A549 (cell line): ENCODE measurements at regions not wholly inside any gene's neighbourhood (a gene's known extent, or its start where the extent isn't known, plus 50 kb on each side); places are given as distances from the start of the nearest gene placed in this dataset.

Experiments
- ATAC-seq, 2 experiments: fragments of 200-7000 bp in 1 of 2; fragments of >200 bp in 1 of 2; cut with Nextera tagmentation in 1 of 2; cut with Tn5 transposase in 1 of 2; 3 replicates each; pipeline versions ENCODE4 v1.8.0 to v1.9.1; 2018 to 2020; ENCODE audit warnings: mild to moderate bottlenecking in 1 of 2, moderate library complexity in 1 of 2
- CTCF ChIA-PET: fragments of 300-600 bp; sonication (Branson Sonifier 250); formaldehyde crosslinking; extraction: SDS; loops from one replicate; lab custom pipeline; 2021; ENCODE audit warnings: antibody characterized with exemption, inconsistent platforms; lab: Yijun Ruan, JAX
- POLR2A ChIA-PET: fragments of 350-600 bp; formaldehyde crosslinking; extraction: SDS; loops from one replicate; lab custom pipeline; 2021; ENCODE audit warnings: antibody characterized with exemption, inconsistent platforms; lab: Yijun Ruan, JAX
- DNase-seq, 2 experiments: peaks; one replicate each; pipeline versions ENCODE4 v3.0.0 to v3.0.0-alpha.2; 2011 to 2016; ENCODE audit warnings: low read depth in 1 of 2, low spot score in 1 of 2
- FAIRE-seq: peaks from 2 replicates; lab custom pipeline; 2011; peaks lifted over from hg19 to GRCh38; lab: Jason Lieb, UNC
- H3K27ac ChIP-seq, 2 experiments: fragments of >200 bp; sonication (Bioruptor Twin); formaldehyde crosslinking; 3 replicates each; pipeline ENCODE4 v1.5.1; 2016 to 2017
- H3K4me1 ChIP-seq: fragments of >200 bp; sonication (Bioruptor Twin); formaldehyde crosslinking; 3 replicates; pipeline ENCODE4 v1.6.1; 2016
- H3K4me2 ChIP-seq: fragments of >200 bp; sonication (Bioruptor Twin); formaldehyde crosslinking; 3 replicates; pipeline ENCODE4 v1.6.1; 2016
- H3K4me3 ChIP-seq: fragments of >200 bp; sonication (Bioruptor Twin); formaldehyde crosslinking; 3 replicates; pipeline ENCODE4 v1.5.1; 2016
- H3K9me3 ChIP-seq: fragments of >200 bp; sonication (Bioruptor Twin); formaldehyde crosslinking; 3 replicates; pipeline ENCODE4 v1.6.1; 2016
- BHLHE40 ChIP-seq: IDR thresholded peaks from 2 replicates; pipeline ENCODE4 v1.6.1; 2012; ENCODE audit warnings: low read depth, low read length, inconsistent platforms
- CHD2 ChIP-seq: fragments of 150-350 bp; IDR thresholded peaks from 2 replicates; pipeline ENCODE4 v1.6.1; 2014; ENCODE audit warnings: low read length; ENCODE audit not compliant: partially characterized antibody
- CTCF ChIP-seq: fragments of >200 bp; sonication (Bioruptor Twin); formaldehyde crosslinking; IDR thresholded peaks from 3 replicates; pipeline ENCODE4 v1.5.1; 2016
- E2F6 ChIP-seq: IDR thresholded peaks from 2 replicates; pipeline ENCODE4 v1.6.1; 2012; ENCODE audit warnings: low read depth, borderline replicate concordance
- EHF ChIP-seq: fragments of 250-450 bp; sonication (Bioruptor Pico); IDR thresholded peaks from 2 replicates; pipeline ENCODE4 v1.5.0; 2020; ENCODE audit warnings: mild to moderate bottlenecking
- EHMT2 ChIP-seq: fragments of 200-600 bp; sonication (generic); IDR thresholded peaks from 2 replicates; pipeline ENCODE4 v1.6.1; 2016; ENCODE audit warnings: antibody characterized with exemption, low read depth, mild to moderate bottlenecking, moderate library complexity
- ELK1 ChIP-seq: fragments of 150-350 bp; IDR thresholded peaks from 2 replicates; pipeline ENCODE4 v1.6.1; 2014; ENCODE audit warnings: low read depth, mild to moderate bottlenecking, low read length
- EP300 ChIP-seq, 2 experiments: fragments of >200 bp; sonication (Bioruptor Twin); formaldehyde crosslinking; IDR thresholded peaks; 2 replicates in 1 of 2; 3 replicates in 1 of 2; pipeline ENCODE4 v1.6.1; 2016 to 2017
- HES2 ChIP-seq: fragments of >200 bp; sonication (Bioruptor Twin); formaldehyde crosslinking; IDR thresholded peaks from 2 replicates; pipeline ENCODE4 v1.6.1; 2016
- HOXB13 ChIP-seq: fragments of 250-450 bp; sonication (Bioruptor Pico); IDR thresholded peaks from 2 replicates; pipeline ENCODE4 v1.5.0; 2020; ENCODE audit warnings: low read depth, mild to moderate bottlenecking, moderate library complexity
- HOXB5 ChIP-seq: fragments of 250-450 bp; sonication (Bioruptor Pico); IDR thresholded peaks from 2 replicates; pipeline ENCODE4 v1.5.0; 2020; ENCODE audit warnings: mild to moderate bottlenecking, moderate library complexity
- JUN ChIP-seq, 2 experiments: fragments of >200 bp; sonication (Bioruptor Twin); formaldehyde crosslinking; IDR thresholded peaks; 2 replicates in 1 of 2; 3 replicates in 1 of 2; pipeline ENCODE4 v1.6.1; 2016 to 2017
- JUNB ChIP-seq: fragments of >200 bp; sonication (Bioruptor Twin); formaldehyde crosslinking; IDR thresholded peaks from 2 replicates; pipeline ENCODE4 v1.6.1; 2016
- MYC ChIP-seq: IDR thresholded peaks from 2 replicates; pipeline ENCODE4 v1.6.1; 2012; ENCODE audit warnings: mild to moderate bottlenecking, inconsistent platforms, low read length, improper control_type of control experiment, borderline replicate concordance
- NFE2L2 ChIP-seq: fragments of 150-350 bp; conservative IDR thresholded peaks from 2 replicates; pipeline ENCODE4 v1.6.1; 2014; ENCODE audit warnings: low read length
- NPAS2 ChIP-seq: fragments of 250-450 bp; sonication (Bioruptor Pico); IDR thresholded peaks from 2 replicates; pipeline ENCODE4 v1.8.0; 2022; ENCODE audit warnings: mild to moderate bottlenecking, moderate library complexity, borderline replicate concordance
- NR3C1 ChIP-seq: fragments of >200 bp; sonication (Bioruptor Twin); formaldehyde crosslinking; IDR thresholded peaks from 3 replicates; pipeline ENCODE4 v1.6.1; 2017
- PHF8 ChIP-seq: fragments of 200-600 bp; sonication (generic); IDR thresholded peaks from 2 replicates; pipeline ENCODE4 v1.6.1; 2016; ENCODE audit warnings: low read depth, mild to moderate bottlenecking, antibody characterized with exemption, moderate library complexity, borderline replicate concordance
- RAD21 ChIP-seq, 2 experiments: fragments of >200 bp in 1 of 2; sonication (Bioruptor Twin) in 1 of 2; formaldehyde crosslinking in 1 of 2; IDR thresholded peaks in 1 of 2; conservative IDR thresholded peaks in 1 of 2; 2 replicates in 1 of 2; 3 replicates in 1 of 2; pipeline ENCODE4 v1.6.1; 2012 to 2018; ENCODE audit warnings: inconsistent platforms in 1 of 2
- RARB ChIP-seq: fragments of 250-450 bp; sonication (Bioruptor Pico); IDR thresholded peaks from 2 replicates; pipeline ENCODE4 v1.8.0; 2021; ENCODE audit warnings: mild to moderate bottlenecking, moderate library complexity
- RCOR1 ChIP-seq: fragments of 150-350 bp; IDR thresholded peaks from 2 replicates; pipeline ENCODE4 v1.6.1; 2014; ENCODE audit warnings: antibody characterized with exemption, low read length, low read depth
- SMC3 ChIP-seq: fragments of >200 bp; sonication (Bioruptor Twin); formaldehyde crosslinking; IDR thresholded peaks from 3 replicates; pipeline ENCODE4 v1.6.1; 2018; ENCODE audit warnings: inconsistent platforms
- SREBF2 ChIP-seq: fragments of 450-650 bp; IDR thresholded peaks from 2 replicates; pipeline ENCODE4 v1.6.1; 2014; ENCODE audit warnings: mild to moderate bottlenecking, moderate library complexity
- TFCP2L1 ChIP-seq: fragments of 250-450 bp; sonication (Bioruptor Pico); IDR thresholded peaks from 2 replicates; pipeline ENCODE4 v1.5.0; 2021; ENCODE audit warnings: mild to moderate bottlenecking
- USF2 ChIP-seq: fragments of 450-650 bp; IDR thresholded peaks from 2 replicates; pipeline ENCODE4 v1.6.1; 2014; ENCODE audit warnings: antibody characterized with exemption
- ZC3H11A ChIP-seq: fragments of 450-650 bp; IDR thresholded peaks from 2 replicates; pipeline ENCODE4 v1.6.1; 2014; ENCODE audit warnings: antibody characterized with exemption, mild to moderate bottlenecking
- ZNF302 ChIP-seq: fragments of 250-450 bp; sonication (Bioruptor Pico); IDR thresholded peaks from 2 replicates; pipeline ENCODE4 v1.9.0; 2021; ENCODE audit warnings: inconsistent platforms, mild to moderate bottlenecking, moderate library complexity
- WGBS: methylation state at CpG from one replicate; pipeline ENCODE4 v1.1.6; 2017; ENCODE audit errors: missing lambda C conversion rate; 5-methylcytosine and 5-hydroxymethylcytosine counted together

- peaks cover 4% of the 10 kb centered on the region; the same call in 2 of the 3 replicates for H3K4me1 ChIP-seq
- no peak for DNase-seq
- no peak for FAIRE-seq
- no peak overlapping the region for H3K4me3 ChIP-seq
- no peak overlapping the region for H3K27ac ChIP-seq
- H3K4me2 ChIP-seq: no peak overlapping the region
- CTCF ChIA-PET: no interaction called here
- TF ChIP-seq SREBF2: no peak
- no peak for TF ChIP-seq NR3C1
- TF ChIP-seq TFCP2L1 (CRISPR knock-in tag): no peak
- TF ChIP-seq NFE2L2: no peak
- no peak for TF ChIP-seq HOXB13 (CRISPR knock-in tag)
- TF ChIP-seq EHMT2: no peak
- no peak for TF ChIP-seq ZC3H11A
- no peak for TF ChIP-seq E2F6
- TF ChIP-seq JUNB: no peak
- TF ChIP-seq ELK1: no peak
- TF ChIP-seq RARB (CRISPR knock-in tag): no peak
- no peak for TF ChIP-seq HOXB5
- TF ChIP-seq EP300 (IDR thresholded peaks at IDR 0.05): no peak
- TF ChIP-seq RAD21 (conservative IDR thresholded peaks at IDR 0.05 in 1 of 2, IDR thresholded peaks at IDR 0.05 in 1 of 2): no peak
- no peak for TF ChIP-seq ZNF302 (CRISPR knock-in tag)
- no peak for TF ChIP-seq RCOR1
- no peak for TF ChIP-seq BHLHE40
- TF ChIP-seq NPAS2 (CRISPR knock-in tag): no peak
- TF ChIP-seq CHD2: no peak
- no peak for TF ChIP-seq PHF8
- no peaks in the 10 kb centered on the region for H3K9me3 ChIP-seq
- POLR2A ChIA-PET: no interaction called here
- no peak for ATAC-seq
- WGBS: 66% methylated on average over 4 of the region's 4 CpGs
Observed at GRCh38 chr1:87219626-87220025, 109.1 kb upstream of the LMO4 start.

- CTCF ChIA-PET: interaction anchor here (0.7 to 1.2 kb wide), 2 partner anchors 10 to 72 kb away, joined by 3 read pairs; no protein-coding TSS in a partner anchor
Observed at GRCh38 chr1:87220993-87221392, 107.7 kb upstream of the LMO4 start.

More at GRCh38 chr1:87220993-87221392, 107.7 kb upstream of the LMO4 start:
- Histone ChIP-seq H3K4me1 (peaks cover 8% of the 10 kb centered on the region), H3K4me3 (no peak overlapping the region), H3K27ac (no peak overlapping the region), H3K9me3 (no peaks in the 10 kb centered on the region), H3K4me2 (no peak overlapping the region)
- no peak for FAIRE-seq
- no peak for ATAC-seq
- 41% methylated on average over 1 of the region's 1 CpG for WGBS
- POLR2A ChIA-PET: no interaction called here
- no peak for DNase-seq
- no peak for TF ChIP-seq PHF8
- TF ChIP-seq RCOR1: no peak
- TF ChIP-seq BHLHE40: no peak
- no peak for TF ChIP-seq HES2
- TF ChIP-seq JUN (IDR thresholded peaks at IDR 0.05): no peak
- no peak for TF ChIP-seq EHF
- no peak for TF ChIP-seq MYC
- no peak for TF ChIP-seq E2F6
- TF ChIP-seq SMC3: no peak
- TF ChIP-seq NFE2L2: no peak
- no peak for TF ChIP-seq CTCF
- no peak for TF ChIP-seq USF2
- TF ChIP-seq RARB (CRISPR knock-in tag): no peak
- no peak for TF ChIP-seq EHMT2
